Testis (tissue), 2 donors: ENCODE measurements at regions not wholly inside any gene's neighbourhood (a gene's known extent, or its start where the extent isn't known, plus 50 kb on each side); places are given as distances from the start of the nearest gene placed in this dataset.
"Not testable (repeated sequence)": the region's sequence is repeated elsewhere in the genome, so short reads cannot be mapped to it uniquely, and the experiment has no call there.

Experiments
- DNase-seq: peaks from one replicate; pipeline ENCODE4 v3.0.0-alpha.2; 2019
- H3K27ac ChIP-seq, 2 donors: fragments of 200-600 bp; sonication (generic); one replicate each; pipeline ENCODE4 v1.5.1; 2019
- H3K27me3 ChIP-seq: fragments of 200-600 bp; sonication (generic); one replicate; pipeline ENCODE4 v1.5.1; 2019
- H3K36me3 ChIP-seq: fragments of 200-600 bp; sonication (generic); one replicate; pipeline ENCODE4 v1.5.1; 2017; ENCODE audit warnings: low read depth; ENCODE audit errors: missing control alignments
- H3K4me1 ChIP-seq: fragments of 200-600 bp; sonication (generic); one replicate; pipeline ENCODE4 v1.5.1; 2019
- H3K4me3 ChIP-seq, 2 donors: fragments of 200-600 bp; sonication (generic); one replicate each; pipeline ENCODE4 v1.5.1; 2017 to 2019
- H3K9me3 ChIP-seq: fragments of 200-600 bp; sonication (generic); one replicate; pipeline ENCODE4 v1.5.1; 2017
- POLR2A ChIP-seq: fragments of 450-650 bp; IDR thresholded peaks from one replicate; pipeline ENCODE4 v1.6.1; 2017; ENCODE audit warnings: antibody characterized with exemption, mild to moderate bottlenecking, moderate library complexity
- WGBS, 2 donors: methylation state at CpG; one replicate each; pipeline ENCODE4 v1.1.5; 2018; 5-methylcytosine and 5-hydroxymethylcytosine counted together
- intact Hi-C: fragments of 100-400 bp; cut with DNase I; formaldehyde crosslinking; loops from one replicate; pipeline ENCODE4 v1.15.1; 2023; ENCODE audit warnings: low total_unique reads
- TF ChIP-seq, protein P1 (sequence below), 3 experiments: fragments of 450-650 bp in 2 of 3; fragments of 200-600 bp in 1 of 3; sonication (generic) in 1 of 3; IDR thresholded peaks; one replicate each; pipeline ENCODE4 v1.5.1; 2016 to 2019; ENCODE audit warnings: antibody characterized with exemption in 3 of 3, mild to moderate bottlenecking in 2 of 3, moderate library complexity in 1 of 3

DNA sequence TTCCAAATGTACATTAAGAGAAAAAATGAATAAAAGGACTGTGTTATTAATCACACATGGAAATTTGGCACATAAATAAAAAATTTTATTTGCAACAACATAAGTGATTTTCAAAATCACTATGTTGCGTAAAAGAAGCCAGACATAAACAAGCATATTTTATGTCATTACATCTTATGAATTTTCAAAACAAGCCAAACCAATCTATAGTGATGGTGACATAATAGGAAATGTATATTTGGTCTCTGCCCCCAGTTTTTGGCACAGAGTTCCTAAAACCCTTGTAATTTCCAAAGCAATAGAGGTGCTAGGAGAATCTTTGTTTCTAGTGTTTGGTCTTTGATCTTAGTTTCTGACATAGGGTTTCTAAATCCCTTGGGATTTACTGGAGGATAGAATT is 543.3 kb downstream of the ZBBX start:
- intact Hi-C loops = no loop called here
- Histone ChIP-seq H3K9me3 (no peaks in the 10 kb centered on the region), H3K36me3 (no peaks in the 10 kb centered on the region), H3K4me1 (no peaks in the 10 kb centered on the region), H3K27ac (no peak overlapping the region), H3K27me3 (no peaks in the 10 kb centered on the region), H3K4me3 (no peak overlapping the region)
- 82 to 93% methylated on average over 1 of the region's 1 CpG for WGBS, 2 donors
- TF ChIP-seq, protein P1, sequence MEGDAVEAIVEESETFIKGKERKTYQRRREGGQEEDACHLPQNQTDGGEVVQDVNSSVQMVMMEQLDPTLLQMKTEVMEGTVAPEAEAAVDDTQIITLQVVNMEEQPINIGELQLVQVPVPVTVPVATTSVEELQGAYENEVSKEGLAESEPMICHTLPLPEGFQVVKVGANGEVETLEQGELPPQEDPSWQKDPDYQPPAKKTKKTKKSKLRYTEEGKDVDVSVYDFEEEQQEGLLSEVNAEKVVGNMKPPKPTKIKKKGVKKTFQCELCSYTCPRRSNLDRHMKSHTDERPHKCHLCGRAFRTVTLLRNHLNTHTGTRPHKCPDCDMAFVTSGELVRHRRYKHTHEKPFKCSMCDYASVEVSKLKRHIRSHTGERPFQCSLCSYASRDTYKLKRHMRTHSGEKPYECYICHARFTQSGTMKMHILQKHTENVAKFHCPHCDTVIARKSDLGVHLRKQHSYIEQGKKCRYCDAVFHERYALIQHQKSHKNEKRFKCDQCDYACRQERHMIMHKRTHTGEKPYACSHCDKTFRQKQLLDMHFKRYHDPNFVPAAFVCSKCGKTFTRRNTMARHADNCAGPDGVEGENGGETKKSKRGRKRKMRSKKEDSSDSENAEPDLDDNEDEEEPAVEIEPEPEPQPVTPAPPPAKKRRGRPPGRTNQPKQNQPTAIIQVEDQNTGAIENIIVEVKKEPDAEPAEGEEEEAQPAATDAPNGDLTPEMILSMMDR (IDR thresholded peaks at IDR 0.05) = no peak
- TF ChIP-seq POLR2A = no peak
- DNase-seq = no peak

DNA sequence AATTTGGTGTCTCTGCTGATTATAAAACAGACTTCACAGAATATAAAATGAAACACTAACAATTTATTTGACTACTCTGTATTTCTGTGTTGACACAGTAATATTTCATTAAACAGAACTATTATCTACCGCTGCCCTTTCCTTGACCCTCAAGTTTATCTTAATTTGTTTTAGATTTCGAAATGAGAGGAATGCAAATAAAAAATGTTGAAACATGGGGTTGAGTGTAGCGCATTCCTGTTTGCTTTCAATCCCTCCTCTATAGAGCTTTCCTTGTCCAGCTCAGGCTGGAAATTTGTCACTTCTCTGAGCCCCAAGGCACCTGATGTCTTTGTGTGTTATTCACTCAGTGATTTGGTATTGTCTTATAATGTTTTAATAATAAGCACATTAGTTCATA is 550.2 kb downstream of the ZBBX start:
- no peaks in the 10 kb centered on the region for H3K4me1 ChIP-seq
- no peak for DNase-seq
- no peak overlapping the region for H3K27ac ChIP-seq
- intact Hi-C loops = no loop called here
- H3K36me3 ChIP-seq = no peaks in the 10 kb centered on the region
- H3K9me3 ChIP-seq = no peaks in the 10 kb centered on the region
- H3K27me3 ChIP-seq = no peaks in the 10 kb centered on the region
- WGBS, 2 donors = 46 to 47% methylated on average over 3 of the region's 3 CpGs
- TF ChIP-seq, protein P1 (IDR thresholded peaks at IDR 0.05) = no peak
- TF ChIP-seq POLR2A = no peak
- no peak overlapping the region for H3K4me3 ChIP-seq

DNA sequence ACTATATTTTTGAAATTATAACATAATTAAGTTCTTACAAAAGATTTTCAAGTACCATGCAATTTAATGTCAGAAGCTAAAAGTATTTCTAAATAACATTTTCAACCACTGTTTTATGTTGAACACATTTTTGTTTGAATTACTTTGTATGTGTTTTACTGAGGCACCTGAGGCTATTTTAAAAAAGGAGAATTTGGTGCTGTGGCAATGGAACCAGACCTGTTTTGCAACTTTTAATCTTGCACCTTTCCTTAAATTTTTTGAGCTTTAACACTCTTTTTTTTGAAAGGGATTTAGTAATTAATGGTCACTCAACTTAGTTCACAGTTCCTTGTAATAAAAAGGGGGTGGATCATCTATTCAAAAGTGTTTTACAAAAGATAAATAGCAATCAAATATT is 561.6 kb downstream of the ZBBX start:
- Histone ChIP-seq H3K27ac (no peak overlapping the region), H3K36me3 (no peaks in the 10 kb centered on the region), H3K27me3 (no peaks in the 10 kb centered on the region), H3K4me3 (no peak overlapping the region), H3K9me3 (no peaks in the 10 kb centered on the region), H3K4me1 (no peaks in the 10 kb centered on the region)
- DNase-seq = no peak
- no peak for TF ChIP-seq POLR2A
- TF ChIP-seq, protein P1 (IDR thresholded peaks at IDR 0.05) = no peak
- intact Hi-C loops = no loop called here

DNA sequence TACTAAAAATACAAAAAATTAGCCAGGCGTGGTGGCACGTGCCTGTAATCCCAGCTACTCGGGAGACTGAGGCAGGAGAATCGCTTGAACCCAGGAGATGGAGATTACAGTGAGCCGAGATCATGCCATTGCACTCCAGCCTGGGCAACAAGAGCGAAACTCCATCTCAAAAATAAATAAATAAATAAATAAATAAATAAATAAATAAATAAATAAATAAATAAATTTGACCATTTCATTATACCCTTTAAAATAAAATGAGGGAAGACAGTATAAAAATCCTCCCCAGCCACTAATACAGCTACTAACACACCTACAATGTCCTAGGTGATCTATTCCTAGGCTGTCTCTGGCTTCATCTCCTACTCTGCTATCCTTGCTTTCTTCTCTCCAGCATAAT is 562.8 kb downstream of the ZBBX start:
- H3K36me3 ChIP-seq, H3K9me3 ChIP-seq, DNase-seq, H3K27ac ChIP-seq, H3K4me1 ChIP-seq, H3K4me3 ChIP-seq, intact Hi-C loops, H3K27me3 ChIP-seq: not testable (repeated sequence)
- WGBS, 2 donors = 84 to 92% methylated on average over 6 of the region's 6 CpGs

DNA sequence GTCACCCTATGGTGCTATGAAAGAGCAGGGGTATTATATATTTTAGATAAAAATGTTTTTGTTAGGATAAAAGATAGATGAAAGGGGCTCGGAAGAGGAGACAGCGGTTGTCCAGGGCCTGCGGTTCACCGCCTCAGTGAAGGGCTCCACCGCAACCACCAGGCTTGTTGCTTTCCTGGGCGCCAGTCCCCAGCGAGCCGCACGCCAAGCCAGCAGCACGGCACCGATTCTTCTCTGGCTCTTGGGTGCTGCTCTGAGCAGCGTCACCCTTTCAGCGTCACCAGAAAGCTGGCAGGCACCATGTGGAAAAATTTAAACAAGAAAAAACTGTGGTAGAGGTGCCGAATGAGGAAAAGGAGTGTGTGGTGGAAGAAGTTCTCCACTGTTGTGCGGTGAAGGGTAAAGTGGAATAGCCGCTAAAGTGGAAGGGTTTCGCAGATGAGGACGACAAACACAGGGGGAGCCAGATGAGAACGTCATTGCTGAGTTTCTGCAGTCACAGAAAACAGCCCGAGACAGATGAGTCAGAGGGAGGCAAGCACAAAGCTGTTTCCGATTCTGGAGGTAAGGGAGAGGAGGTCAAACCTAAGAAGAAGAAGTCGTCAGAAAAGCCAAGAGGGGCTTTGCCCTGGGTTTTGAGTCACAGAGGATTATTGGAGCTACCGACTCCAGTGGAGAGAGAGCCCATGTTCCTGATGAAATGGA is 569.2 kb downstream of the ZBBX start:
- TF ChIP-seq, protein P1 (IDR thresholded peaks at IDR 0.05) = no peak
- TF ChIP-seq POLR2A = no peak
- H3K4me1 ChIP-seq = no peaks in the 10 kb centered on the region
- WGBS, 2 donors = 54 to 76% methylated on average over 23 of the region's 23 CpGs

More for the DNA sequence above, 569.2 kb downstream of the ZBBX start:
- no peaks in the 10 kb centered on the region for H3K36me3 ChIP-seq
- intact Hi-C loops = no loop called here
- no peaks in the 10 kb centered on the region for H3K9me3 ChIP-seq
- DNase-seq = no peak
- no peaks in the 10 kb centered on the region for H3K27me3 ChIP-seq
- peak overlapping the region; percentile 9 to 20 for H3K4me3 ChIP-seq
- H3K27ac ChIP-seq = no peak overlapping the region
